ENCODE measurements at regions not wholly inside any gene's neighbourhood (a gene's known extent, or its start where the extent isn't known, plus 50 kb on each side); places are given as distances from the start of the nearest gene placed in this dataset.

- Mint-ChIP-seq H3K27ac (no peak overlapping the region), H3K4me3 (no peak overlapping the region), H3K36me3 (no peaks in the 10 kb centered on the region), H3K27me3 (ENCODE audit: low read depth) (no peaks in the 10 kb centered on the region), H3K4me1 (no peaks in the 10 kb centered on the region), H3K9me3 (peaks cover 3% of the 10 kb centered on the region)
- no peak for TF ChIP-seq CTCF (IDR thresholded peaks at IDR 0.05; ENCODE audit: unreplicated experiment)
- no peak for DNase-seq (ENCODE audit: low spot score in 2 of 2, unreplicated experiment in 2 of 2)
Measured at GRCh38 chr9:11618241-11618805, 1005.5 kb upstream of the PTPRD start.

GRCh38 chr9:11632691-11633090, 1019.9 kb upstream of the PTPRD start:
- no peaks in the 10 kb centered on the region for H3K4me1 Mint-ChIP-seq
- H3K4me3 Mint-ChIP-seq = no peak overlapping the region
- DNase-seq (ENCODE audit: low spot score in 2 of 2, unreplicated experiment in 2 of 2) = no peak
- no peaks in the 10 kb centered on the region for H3K36me3 Mint-ChIP-seq
- no peaks in the 10 kb centered on the region for H3K27me3 Mint-ChIP-seq (ENCODE audit: low read depth)
- peaks cover 29% of the 10 kb centered on the region for H3K9me3 Mint-ChIP-seq
- no peak overlapping the region for H3K27ac Mint-ChIP-seq
- no peak for TF ChIP-seq CTCF (IDR thresholded peaks at IDR 0.05; ENCODE audit: unreplicated experiment)

GRCh38 chr9:11646831-11647230, 1034.0 kb upstream of the PTPRD start:
- H3K36me3 Mint-ChIP-seq = no peaks in the 10 kb centered on the region
- no peak overlapping the region for H3K4me3 Mint-ChIP-seq
- H3K4me1 Mint-ChIP-seq = no peaks in the 10 kb centered on the region
- no peak overlapping the region for H3K27ac Mint-ChIP-seq
- DNase-seq (ENCODE audit: low spot score in 2 of 2, unreplicated experiment in 2 of 2) = no peak
- peaks cover 6% of the 10 kb centered on the region for H3K9me3 Mint-ChIP-seq
- H3K27me3 Mint-ChIP-seq (ENCODE audit: low read depth) = no peaks in the 10 kb centered on the region
- TF ChIP-seq CTCF (IDR thresholded peaks at IDR 0.05; ENCODE audit: unreplicated experiment) = no peak

- no peaks in the 10 kb centered on the region for H3K9me3 Mint-ChIP-seq
- no peaks in the 10 kb centered on the region for H3K27me3 Mint-ChIP-seq (ENCODE audit: low read depth)
- no peak overlapping the region for H3K4me3 Mint-ChIP-seq
- no peak for TF ChIP-seq CTCF (IDR thresholded peaks at IDR 0.05; ENCODE audit: unreplicated experiment)
- H3K36me3 Mint-ChIP-seq = no peaks in the 10 kb centered on the region
- no peak for DNase-seq (ENCODE audit: low spot score in 2 of 2, unreplicated experiment in 2 of 2)
- no peaks in the 10 kb centered on the region for H3K4me1 Mint-ChIP-seq
- H3K27ac Mint-ChIP-seq = no peak overlapping the region
Measured at GRCh38 chr9:11653867-11654266, 1039.3 kb upstream of the TYRP1 start.

GRCh38 chr9:11663913-11664312, 1029.3 kb upstream of the TYRP1 start:
- H3K27ac Mint-ChIP-seq = no peak overlapping the region
- H3K27me3 Mint-ChIP-seq (ENCODE audit: low read depth) = no peaks in the 10 kb centered on the region
- no peak for DNase-seq (ENCODE audit: low spot score in 2 of 2, unreplicated experiment in 2 of 2)
- H3K4me3 Mint-ChIP-seq = no peak overlapping the region
- TF ChIP-seq CTCF (IDR thresholded peaks at IDR 0.05; ENCODE audit: unreplicated experiment) = no peak
- H3K4me1 Mint-ChIP-seq = no peaks in the 10 kb centered on the region
- H3K9me3 Mint-ChIP-seq = peaks cover 20% of the 10 kb centered on the region
- H3K36me3 Mint-ChIP-seq = no peaks in the 10 kb centered on the region

GRCh38 chr9:11676821-11677220, 1016.4 kb upstream of the TYRP1 start:
- TF ChIP-seq CTCF (IDR thresholded peaks at IDR 0.05; ENCODE audit: unreplicated experiment) = no peak
- peaks cover 24% of the 10 kb centered on the region for H3K9me3 Mint-ChIP-seq
- H3K27ac Mint-ChIP-seq = no peak overlapping the region
- no peaks in the 10 kb centered on the region for H3K27me3 Mint-ChIP-seq (ENCODE audit: low read depth)
- no peak for DNase-seq (ENCODE audit: low spot score in 2 of 2, unreplicated experiment in 2 of 2)
- no peak overlapping the region for H3K4me3 Mint-ChIP-seq
- no peaks in the 10 kb centered on the region for H3K36me3 Mint-ChIP-seq
- H3K4me1 Mint-ChIP-seq = no peaks in the 10 kb centered on the region
